ENCODE measurements at regions not wholly inside any gene's neighbourhood (a gene's known extent, or its start where the extent isn't known, plus 50 kb on each side); places are given as distances from the start of the nearest gene placed in this dataset.
A peak's percentile ranks its signal among the peaks of the same experiment; 100 is the strongest.

DNA sequence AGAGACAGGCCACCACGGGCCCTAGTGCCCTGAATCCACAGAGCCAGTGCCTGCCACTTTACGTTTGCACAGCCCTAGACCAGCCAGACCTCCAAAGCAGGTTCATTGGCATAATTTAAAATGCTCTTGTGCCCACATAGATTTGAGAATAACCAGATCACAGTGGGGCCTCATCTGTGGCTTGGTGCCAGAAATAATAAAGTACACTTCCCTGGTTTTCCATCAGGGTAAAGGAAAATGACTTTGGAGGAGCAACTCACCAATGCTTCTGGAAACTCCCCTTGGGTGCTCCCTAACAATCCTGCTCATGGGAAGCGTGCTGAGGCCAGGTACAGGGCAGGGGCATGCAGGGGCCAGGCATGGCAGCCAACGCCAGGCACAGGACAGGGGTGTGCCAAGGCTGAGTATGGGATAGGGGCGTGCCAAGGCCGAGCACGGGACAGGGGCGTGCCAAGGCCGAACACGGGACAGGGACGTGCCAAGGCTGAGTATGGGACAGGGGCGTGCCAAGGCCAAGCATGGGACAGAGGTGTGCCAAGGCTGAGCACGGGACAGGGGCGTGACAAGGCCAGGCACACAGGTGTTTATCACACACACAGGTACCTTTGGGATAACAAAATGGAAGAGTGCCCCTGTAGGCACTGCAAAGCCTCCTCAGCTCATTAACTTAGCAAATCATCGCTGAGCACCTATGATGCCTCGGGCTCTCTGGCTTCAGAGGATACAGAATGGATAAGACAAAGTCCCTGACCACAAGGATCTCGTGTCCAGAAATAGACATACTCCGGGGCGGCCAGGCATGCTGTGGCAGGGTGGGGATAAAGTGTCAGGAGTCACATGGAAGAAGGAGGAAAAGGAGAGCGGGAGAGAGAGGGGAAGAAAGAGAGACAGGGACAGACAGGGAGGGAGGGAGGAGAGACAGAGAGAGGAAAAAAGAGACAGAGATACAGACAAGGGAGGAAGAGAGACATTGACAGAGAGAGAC lies 334.7 kb downstream of the EIPR1 start:
- no peak for DNase-seq (ENCODE audit: low read depth)
- TF ChIP-seq, protein P1, sequence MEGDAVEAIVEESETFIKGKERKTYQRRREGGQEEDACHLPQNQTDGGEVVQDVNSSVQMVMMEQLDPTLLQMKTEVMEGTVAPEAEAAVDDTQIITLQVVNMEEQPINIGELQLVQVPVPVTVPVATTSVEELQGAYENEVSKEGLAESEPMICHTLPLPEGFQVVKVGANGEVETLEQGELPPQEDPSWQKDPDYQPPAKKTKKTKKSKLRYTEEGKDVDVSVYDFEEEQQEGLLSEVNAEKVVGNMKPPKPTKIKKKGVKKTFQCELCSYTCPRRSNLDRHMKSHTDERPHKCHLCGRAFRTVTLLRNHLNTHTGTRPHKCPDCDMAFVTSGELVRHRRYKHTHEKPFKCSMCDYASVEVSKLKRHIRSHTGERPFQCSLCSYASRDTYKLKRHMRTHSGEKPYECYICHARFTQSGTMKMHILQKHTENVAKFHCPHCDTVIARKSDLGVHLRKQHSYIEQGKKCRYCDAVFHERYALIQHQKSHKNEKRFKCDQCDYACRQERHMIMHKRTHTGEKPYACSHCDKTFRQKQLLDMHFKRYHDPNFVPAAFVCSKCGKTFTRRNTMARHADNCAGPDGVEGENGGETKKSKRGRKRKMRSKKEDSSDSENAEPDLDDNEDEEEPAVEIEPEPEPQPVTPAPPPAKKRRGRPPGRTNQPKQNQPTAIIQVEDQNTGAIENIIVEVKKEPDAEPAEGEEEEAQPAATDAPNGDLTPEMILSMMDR (IDR thresholded peaks at IDR 0.05; ENCODE audit: insufficient read depth, low read length), result no peak
- H3K4me3 ChIP-seq (ENCODE audit: low read depth, low read length), result no peak overlapping the region

DNA sequence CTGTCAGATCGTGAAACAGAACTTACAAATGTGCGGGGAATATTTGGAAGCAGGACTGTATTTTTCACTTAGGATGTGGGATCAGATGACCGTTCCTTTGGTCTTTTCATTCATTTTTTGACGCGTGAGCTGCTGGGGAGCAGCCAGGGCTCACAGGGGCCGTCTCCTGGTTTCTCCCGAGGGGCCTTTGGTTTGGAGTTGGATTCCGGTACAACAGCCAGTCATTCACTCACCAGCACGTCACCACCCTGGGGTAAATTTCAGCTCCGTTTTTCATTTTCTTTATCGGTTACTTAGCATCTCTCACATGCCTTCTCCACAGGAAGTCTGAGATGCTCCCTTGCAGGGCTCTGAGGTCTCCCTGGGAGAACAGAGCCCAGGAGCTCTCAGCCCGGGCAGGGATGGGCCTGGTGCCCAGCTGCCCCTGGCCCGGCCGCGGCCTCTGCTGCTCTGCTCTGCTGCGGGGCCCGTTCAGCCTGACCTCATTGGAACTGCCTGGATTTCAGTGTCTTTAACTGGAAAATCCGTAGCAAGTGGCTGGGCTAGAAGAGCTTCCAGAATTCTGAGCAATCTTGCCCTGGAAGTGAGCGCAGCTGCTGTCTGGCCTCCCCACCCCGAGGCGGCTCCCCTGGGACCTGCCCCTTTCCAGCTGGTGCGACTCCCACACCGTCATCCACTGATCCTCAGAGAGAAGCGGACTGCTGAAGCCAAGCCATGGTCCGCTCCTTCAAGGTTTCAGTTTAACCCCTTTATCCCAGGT lies 335.6 kb downstream of the EIPR1 start:
- TF ChIP-seq, protein P1 (IDR thresholded peaks at IDR 0.05; ENCODE audit: insufficient read depth, low read length), result no peak
- H3K4me3 ChIP-seq (ENCODE audit: low read depth, low read length), result no peak overlapping the region
- DNase-seq (ENCODE audit: low read depth), result peak; percentile 11

DNA sequence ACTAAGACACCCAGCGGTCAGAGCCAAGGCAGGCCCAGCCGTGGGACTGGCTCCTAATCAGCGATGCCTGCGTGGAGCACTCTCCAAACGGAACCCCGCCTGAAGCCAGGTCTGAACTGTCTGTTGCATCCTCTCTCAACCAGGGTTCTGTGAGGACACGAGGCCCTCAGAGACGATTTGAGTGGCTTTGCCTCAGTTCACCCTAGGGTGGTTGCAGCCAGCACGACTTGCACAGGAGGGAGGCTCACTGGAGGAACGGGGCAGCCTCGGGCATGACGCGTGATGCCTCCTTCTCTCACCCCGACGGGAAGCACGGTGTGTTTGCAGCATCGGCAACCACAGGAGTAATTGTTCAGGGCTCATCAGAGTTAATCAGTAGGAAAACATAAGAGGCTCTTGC lies 336.4 kb downstream of the EIPR1 start:
- H3K4me3 ChIP-seq (ENCODE audit: low read depth, low read length), result no peak overlapping the region
- TF ChIP-seq, protein P1 (IDR thresholded peaks at IDR 0.05; ENCODE audit: insufficient read depth, low read length), result no peak
- DNase-seq (ENCODE audit: low read depth), result no peak

DNA sequence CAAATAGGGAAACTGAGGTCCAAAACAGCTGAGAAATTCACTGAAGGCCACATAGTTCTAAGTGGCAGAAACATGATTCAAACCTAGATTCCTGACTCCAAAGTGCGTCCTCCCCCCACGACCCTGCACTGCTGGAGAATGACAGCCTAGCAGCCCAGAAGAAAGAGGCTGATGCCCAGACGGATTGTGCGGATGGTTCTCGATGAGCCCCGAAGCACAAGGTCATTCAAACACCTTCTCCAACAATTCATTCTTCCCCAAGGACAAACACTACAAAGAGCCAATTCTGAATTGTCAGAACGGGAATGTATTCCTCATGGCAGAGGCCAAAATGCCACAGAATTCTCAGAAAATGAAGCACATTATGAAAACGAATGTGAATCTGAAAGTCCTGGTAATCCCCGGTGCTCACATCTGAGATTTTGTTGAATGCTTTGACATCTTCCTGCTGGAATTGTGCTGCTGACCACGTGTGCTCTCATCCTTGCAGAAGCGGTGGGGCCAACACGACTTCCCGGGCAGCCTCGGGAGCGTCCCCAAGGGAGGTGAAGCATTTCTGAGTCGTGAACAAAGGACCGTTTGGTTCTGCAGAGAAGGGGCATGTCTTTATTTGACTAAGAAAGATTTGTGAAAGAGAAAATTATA lies 337.0 kb downstream of the EIPR1 start:
- H3K4me3 ChIP-seq (ENCODE audit: low read depth, low read length), result no peak overlapping the region
- TF ChIP-seq, protein P1 (IDR thresholded peaks at IDR 0.05; ENCODE audit: insufficient read depth, low read length), result no peak
- no peak for DNase-seq (ENCODE audit: low read depth)

DNA sequence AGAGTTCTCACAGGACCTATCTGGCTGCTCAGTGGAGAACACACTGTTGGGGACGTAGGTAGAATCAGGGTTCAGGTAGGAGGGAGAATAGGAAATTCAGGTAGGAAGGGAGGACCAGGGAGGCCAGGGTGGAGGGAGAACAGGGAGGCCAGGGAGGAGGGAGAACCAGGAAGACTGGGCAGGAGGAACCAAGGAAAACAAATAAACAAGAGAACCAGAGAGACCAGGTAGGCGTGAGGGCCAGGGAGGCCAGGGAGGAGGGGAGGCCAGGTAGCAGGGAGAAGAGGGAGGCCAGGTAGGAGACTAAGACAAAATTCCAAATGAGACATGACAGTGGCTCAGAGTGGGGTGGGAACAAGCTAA lies 337.6 kb downstream of the EIPR1 start:
- DNase-seq (ENCODE audit: low read depth), result no peak
- TF ChIP-seq, protein P1 (IDR thresholded peaks at IDR 0.05; ENCODE audit: insufficient read depth, low read length), result no peak
- no peak overlapping the region for H3K4me3 ChIP-seq (ENCODE audit: low read depth, low read length)

DNA sequence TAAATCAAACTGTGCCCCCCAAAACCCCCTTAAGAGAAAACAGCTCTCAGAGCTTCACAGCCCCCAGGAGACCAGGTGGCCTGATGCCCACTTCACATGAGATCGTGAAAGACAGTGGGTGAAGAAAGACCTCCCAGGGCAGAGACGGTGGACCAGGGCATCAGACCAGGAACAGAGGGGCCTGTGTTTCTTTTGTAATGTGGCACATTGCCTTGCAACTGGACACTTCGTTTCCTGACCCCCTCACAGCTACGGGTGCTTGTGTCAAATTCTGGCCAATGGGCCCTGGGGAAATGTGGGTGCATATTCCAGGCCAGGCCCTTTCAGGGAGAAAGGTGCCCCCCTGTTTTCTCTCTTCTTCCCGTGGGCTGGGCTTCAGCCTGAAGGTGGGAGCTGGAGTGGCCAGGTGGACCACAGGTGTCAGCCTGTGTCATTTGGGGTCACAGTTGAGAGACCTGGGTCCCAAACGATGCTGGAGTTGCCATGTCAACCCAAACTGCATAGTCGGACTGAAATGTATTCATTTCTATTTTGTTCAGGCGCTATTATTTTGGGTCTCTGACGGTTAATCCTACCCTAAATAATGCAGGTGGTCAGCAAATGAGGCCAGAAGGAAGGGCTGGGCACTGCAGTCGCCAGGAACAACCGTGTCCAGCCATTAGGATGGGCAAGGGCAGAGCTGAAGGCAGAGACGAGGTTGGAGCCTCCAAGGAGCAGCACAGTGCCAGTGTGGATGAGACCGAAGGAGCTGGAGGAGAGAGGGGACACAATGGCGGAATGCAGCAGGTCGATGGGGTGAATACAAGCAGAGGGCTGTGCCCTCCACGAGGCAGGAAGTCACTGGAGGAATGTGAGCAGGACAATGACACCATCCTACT lies 338.2 kb downstream of the EIPR1 start:
- TF ChIP-seq, protein P1 (IDR thresholded peaks at IDR 0.05; ENCODE audit: insufficient read depth, low read length), result no peak
- no peak overlapping the region for H3K4me3 ChIP-seq (ENCODE audit: low read depth, low read length)
- DNase-seq (ENCODE audit: low read depth), result no peak

All from fibroblast of the aortic adventitia (primary cell).